ENCODE measurements at regions not wholly inside any gene's neighbourhood (a gene's known extent, or its start where the extent isn't known, plus 50 kb on each side); places are given as distances from the start of the nearest gene placed in this dataset.

- DNase-seq (ENCODE audit: low spot score), result no peak
Observed at GRCh38 chr1:38539931-38540330, 319.6 kb downstream of the RRAGC start.

- no peak for DNase-seq (ENCODE audit: low spot score)
Observed at GRCh38 chr1:38538834-38539233, 320.7 kb downstream of the RRAGC start.

GRCh38 chr1:38536089-38536488 lies 323.5 kb downstream of the RRAGC start:
- no peak for DNase-seq (ENCODE audit: low spot score)

- no peak for DNase-seq (ENCODE audit: low spot score)
Observed at GRCh38 chr1:38534473-38534823, 325.1 kb downstream of the RRAGC start.

GRCh38 chr1:38533772-38534472 lies 325.6 kb downstream of the RRAGC start:
- no peak for DNase-seq (ENCODE audit: low spot score)

GRCh38 chr1:38530957-38531356 lies 328.6 kb downstream of the RRAGC start:
- no peak for DNase-seq (ENCODE audit: low spot score)

- DNase-seq (ENCODE audit: low spot score), result no peak
Observed at GRCh38 chr1:38529946-38530345, 329.6 kb downstream of the RRAGC start.

- DNase-seq (ENCODE audit: low spot score), result no peak
Observed at GRCh38 chr1:38529391-38529790, 330.2 kb downstream of the RRAGC start.

GRCh38 chr1:38528623-38529022 lies 330.9 kb downstream of the RRAGC start:
- no peak for DNase-seq (ENCODE audit: low spot score)

GRCh38 chr1:38527373-38527966 lies 332.1 kb downstream of the RRAGC start:
- no peak for DNase-seq (ENCODE audit: low spot score)

GRCh38 chr1:38526046-38526445 lies 333.5 kb downstream of the RRAGC start:
- DNase-seq (ENCODE audit: low spot score), result no peak

- DNase-seq (ENCODE audit: low spot score), result no peak
Observed at GRCh38 chr1:38525343-38526043, 334.1 kb downstream of the RRAGC start.

- DNase-seq (ENCODE audit: low spot score), result no peak
Observed at GRCh38 chr1:38524025-38524641, 335.4 kb downstream of the RRAGC start.

- DNase-seq (ENCODE audit: low spot score), result no peak
Observed at GRCh38 chr1:38523568-38523939, 336.0 kb downstream of the RRAGC start.

GRCh38 chr1:38522915-38523567 lies 336.5 kb downstream of the RRAGC start:
- no peak for DNase-seq (ENCODE audit: low spot score)

- DNase-seq (ENCODE audit: low spot score), result no peak
Observed at GRCh38 chr1:38516560-38516959, 343.0 kb downstream of the RRAGC start.

- no peak for DNase-seq (ENCODE audit: low spot score)
Observed at GRCh38 chr1:38512789-38513188, 346.8 kb downstream of the RRAGC start.

- no peak for DNase-seq (ENCODE audit: low spot score)
Observed at GRCh38 chr1:38512024-38512767, 347.4 kb downstream of the RRAGC start.

- no peak for DNase-seq (ENCODE audit: low spot score)
Observed at GRCh38 chr1:38508232-38508631, 351.3 kb downstream of the RRAGC start.

GRCh38 chr1:38507563-38507962 lies 352.0 kb downstream of the RRAGC start:
- no peak for DNase-seq (ENCODE audit: low spot score)

- no peak for DNase-seq (ENCODE audit: low spot score)
Observed at GRCh38 chr1:38505944-38506343, 353.6 kb downstream of the RRAGC start.

GRCh38 chr1:38502758-38503157 lies 356.8 kb downstream of the RRAGC start:
- DNase-seq (ENCODE audit: low spot score), result no peak

All from left forelimb (tissue), 1 donor.